Right hindlimb (tissue), 1 donor: ENCODE measurements at regions not wholly inside any gene's neighbourhood (a gene's known extent, or its start where the extent isn't known, plus 50 kb on each side); places are given as distances from the start of the nearest gene placed in this dataset.
"Not testable (repeated sequence)": the region's sequence is repeated elsewhere in the genome, so short reads cannot be mapped to it uniquely, and the experiment has no call there.

Source experiments
- DNase-seq: peaks from one replicate; pipeline ENCODE4 v3.0.0-alpha.2; 2018

- no peak for DNase-seq
Measured at GRCh38 chr4:29966386-29966785, 753.8 kb upstream of the PCDH7 start.

GRCh38 chr4:29970626-29971025 is 749.5 kb upstream of the PCDH7 start:
- no peak for DNase-seq

- DNase-seq: no peak
Measured at GRCh38 chr4:29972121-29972520, 748.0 kb upstream of the PCDH7 start.

- DNase-seq: no peak
Measured at GRCh38 chr4:29983890-29984289, 736.3 kb upstream of the PCDH7 start.

- no peak for DNase-seq
Measured at GRCh38 chr4:30001628-30002027, 718.5 kb upstream of the PCDH7 start.

GRCh38 chr4:30002341-30002740 is 717.8 kb upstream of the PCDH7 start:
- no peak for DNase-seq

- DNase-seq: no peak
Measured at GRCh38 chr4:30005995-30006394, 714.2 kb upstream of the PCDH7 start.

GRCh38 chr4:30024526-30024925 is 695.6 kb upstream of the PCDH7 start:
- no peak for DNase-seq

- DNase-seq: no peak
Measured at GRCh38 chr4:30028826-30029225, 691.3 kb upstream of the PCDH7 start.

GRCh38 chr4:30056016-30056766 is 664.0 kb upstream of the PCDH7 start:
- no peak for DNase-seq

- DNase-seq: no peak
Measured at GRCh38 chr4:30068234-30068633, 651.9 kb upstream of the PCDH7 start.

- no peak for DNase-seq
Measured at GRCh38 chr4:30073011-30073710, 647.0 kb upstream of the PCDH7 start.

- DNase-seq: not testable (repeated sequence)
Measured at GRCh38 chr4:30092420-30093128, 627.6 kb upstream of the PCDH7 start.

GRCh38 chr4:30094887-30095286 is 625.3 kb upstream of the PCDH7 start:
- DNase-seq: no peak

- DNase-seq: no peak
Measured at GRCh38 chr4:30103455-30103854, 616.7 kb upstream of the PCDH7 start.

GRCh38 chr4:30116401-30116800 is 603.8 kb upstream of the PCDH7 start:
- DNase-seq: no peak

GRCh38 chr4:30117433-30117832 is 602.7 kb upstream of the PCDH7 start:
- DNase-seq: no peak

- DNase-seq: no peak
Measured at GRCh38 chr4:30122711-30123110, 597.5 kb upstream of the PCDH7 start.

- DNase-seq: not testable (repeated sequence)
Measured at GRCh38 chr4:30124621-30125020, 595.5 kb upstream of the PCDH7 start.

- no peak for DNase-seq
Measured at GRCh38 chr4:30125868-30126267, 594.3 kb upstream of the PCDH7 start.

- no peak for DNase-seq
Measured at GRCh38 chr4:30126351-30126750, 593.8 kb upstream of the PCDH7 start.

GRCh38 chr4:30148828-30149227 is 571.3 kb upstream of the PCDH7 start:
- DNase-seq: not testable (repeated sequence)

- DNase-seq: not testable (repeated sequence)
Measured at GRCh38 chr4:30149539-30149938, 570.6 kb upstream of the PCDH7 start.

GRCh38 chr4:30153427-30153826 is 566.7 kb upstream of the PCDH7 start:
- DNase-seq: no peak
